Stimulated activated CD4-positive, alpha-beta T cell treated with anti-CD3 and anti-CD28 coated beads, Interleukin-15, amount 100 ng/mL, for 24 hours (primary cell): ENCODE measurements at regions not wholly inside any gene's neighbourhood (a gene's known extent, or its start where the extent isn't known, plus 50 kb on each side); places are given as distances from the start of the nearest gene placed in this dataset.

Source experiments
- DNase-seq: peaks from one replicate; pipeline ENCODE4 v3.0.0-alpha.2; 2020

DNA sequence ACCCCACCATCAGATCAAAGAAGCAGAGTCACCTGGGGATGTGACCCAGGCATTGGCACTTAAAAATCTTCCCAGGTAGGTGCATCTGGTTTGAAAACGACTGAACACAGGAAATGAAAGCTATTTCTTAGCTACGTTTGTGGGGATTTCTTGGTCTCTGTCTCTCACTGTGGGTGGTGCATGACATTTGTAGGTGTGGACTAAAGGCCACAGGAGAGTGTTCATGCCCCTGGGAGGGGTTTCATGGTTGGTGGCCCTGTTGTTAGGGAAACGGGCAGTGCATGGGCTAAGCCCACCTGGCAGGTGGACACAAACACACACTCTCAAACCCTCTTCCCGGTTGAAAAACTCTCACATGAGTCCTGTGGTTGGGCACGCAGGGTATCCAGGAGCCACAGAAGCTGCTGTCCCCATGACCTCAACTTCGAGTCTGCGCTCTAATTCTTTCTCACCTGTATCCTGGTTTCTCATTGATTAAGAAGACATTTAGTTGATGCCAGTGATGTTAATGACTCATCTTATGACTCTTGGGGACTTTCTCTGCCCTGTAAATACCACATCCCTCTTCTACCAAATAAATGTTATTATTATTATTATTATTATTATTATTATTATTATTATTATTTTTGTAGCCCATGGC lies 119.4 kb downstream of the MRPS6 start:
- no peak for DNase-seq

DNA sequence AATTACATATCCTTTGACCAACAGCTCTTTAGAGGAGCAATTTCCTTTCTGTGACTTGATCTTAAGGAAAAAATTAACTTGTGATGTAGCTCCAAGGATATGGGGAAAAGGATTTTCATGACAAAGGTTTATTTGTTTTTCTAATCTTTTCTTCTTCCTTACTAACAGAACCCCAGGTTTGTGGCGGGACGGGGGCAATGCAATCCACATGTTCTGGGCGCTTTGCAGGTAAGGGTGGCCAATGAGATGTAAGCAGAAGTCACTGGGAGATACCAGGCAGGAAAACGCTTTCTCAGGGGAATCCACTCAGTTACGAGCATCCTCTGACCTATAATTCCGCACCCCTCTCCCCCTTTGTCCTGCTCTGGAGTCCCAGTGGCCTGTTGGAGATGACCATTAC lies 122.0 kb downstream of the MRPS6 start:
- no peak for DNase-seq

DNA sequence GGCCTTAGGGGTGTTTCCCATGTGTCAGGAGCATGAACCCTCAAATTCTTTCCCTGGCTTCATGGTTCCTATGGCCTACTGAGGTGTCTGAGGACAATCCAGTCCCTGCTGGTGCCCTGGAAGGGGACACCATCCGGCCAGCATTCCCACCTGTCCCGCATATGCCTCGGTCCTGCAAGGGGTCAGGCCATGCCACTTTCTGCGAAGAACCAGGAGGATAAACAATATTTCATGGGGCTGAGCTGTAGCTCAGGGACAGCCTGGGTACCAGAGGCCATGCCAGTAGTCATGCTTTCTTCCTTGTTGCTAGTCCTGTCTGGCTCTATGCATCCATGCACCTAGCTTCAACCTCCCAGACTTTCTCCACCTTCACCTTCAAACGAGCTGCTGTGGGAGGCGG lies 123.6 kb downstream of the MRPS6 start:
- no peak for DNase-seq

DNA sequence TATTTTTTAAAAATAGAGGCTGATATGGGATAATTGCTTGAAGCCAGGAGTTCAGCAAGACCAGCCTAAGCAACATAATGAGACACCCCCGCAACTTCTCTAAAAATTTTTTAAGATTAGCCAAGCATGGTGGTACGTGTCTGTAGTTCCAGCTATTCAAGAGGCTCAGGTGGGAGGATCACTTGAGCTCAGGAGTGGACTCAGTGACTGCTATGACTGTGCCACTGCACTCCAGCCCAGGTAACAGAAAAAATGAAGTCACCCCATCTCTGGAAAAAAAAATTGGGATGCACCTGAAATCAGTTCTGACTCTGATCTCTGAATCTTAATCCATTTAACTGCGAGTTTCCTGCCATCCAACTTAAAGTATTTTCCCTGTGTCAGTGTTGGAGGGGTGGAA lies 124.2 kb downstream of the MRPS6 start:
- DNase-seq, result no peak

DNA sequence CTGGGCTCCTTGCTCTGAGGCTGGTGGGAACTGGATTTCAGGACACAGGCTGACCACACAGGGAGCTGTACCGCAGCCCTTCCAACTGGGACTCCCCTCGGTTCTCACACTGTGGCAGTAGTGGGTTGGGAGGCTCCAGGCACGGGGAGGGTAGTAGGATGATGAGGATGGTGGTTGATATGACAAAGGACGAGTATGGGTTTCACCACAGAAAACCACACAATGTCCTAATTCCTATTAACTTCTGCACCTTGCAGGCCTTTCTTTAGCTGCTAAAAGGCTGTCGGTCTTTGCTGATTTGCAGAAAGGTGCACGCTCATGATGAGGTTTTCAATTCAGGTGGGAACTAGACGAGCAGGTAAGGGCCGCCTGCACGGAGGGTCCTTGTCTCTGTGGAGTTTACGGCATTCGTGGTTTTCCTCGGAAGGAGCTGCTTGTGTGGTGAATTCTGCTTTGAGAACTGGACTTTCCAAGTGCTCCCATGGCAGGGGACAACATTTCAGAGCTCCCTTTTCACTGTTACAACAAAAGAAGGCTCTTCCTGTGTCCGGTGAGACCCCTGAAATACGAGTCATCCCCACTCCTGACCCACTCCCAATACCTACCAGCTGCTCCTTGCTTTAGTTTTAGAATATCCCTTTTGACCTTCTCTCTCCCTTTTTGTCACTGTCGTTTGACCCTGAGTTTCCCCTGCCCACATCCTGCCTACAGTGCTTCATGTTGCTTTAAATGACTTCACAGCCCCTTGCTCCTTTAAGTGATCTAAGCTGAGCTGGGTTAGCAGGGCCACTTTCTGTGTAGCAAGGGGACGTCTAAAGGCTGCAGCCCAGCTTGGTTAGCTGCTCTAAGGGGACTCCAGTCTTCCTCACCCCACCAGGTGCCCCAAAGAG lies 125.1 kb downstream of the MRPS6 start:
- DNase-seq, result peak; percentile 33

GRCh38 chr21:34199121-34199910 lies 125.9 kb downstream of the MRPS6 start:
- DNase-seq, result no peak

- no peak for DNase-seq
Observed at GRCh38 chr21:34200288-34200905, 127.0 kb downstream of the MRPS6 start.

DNA sequence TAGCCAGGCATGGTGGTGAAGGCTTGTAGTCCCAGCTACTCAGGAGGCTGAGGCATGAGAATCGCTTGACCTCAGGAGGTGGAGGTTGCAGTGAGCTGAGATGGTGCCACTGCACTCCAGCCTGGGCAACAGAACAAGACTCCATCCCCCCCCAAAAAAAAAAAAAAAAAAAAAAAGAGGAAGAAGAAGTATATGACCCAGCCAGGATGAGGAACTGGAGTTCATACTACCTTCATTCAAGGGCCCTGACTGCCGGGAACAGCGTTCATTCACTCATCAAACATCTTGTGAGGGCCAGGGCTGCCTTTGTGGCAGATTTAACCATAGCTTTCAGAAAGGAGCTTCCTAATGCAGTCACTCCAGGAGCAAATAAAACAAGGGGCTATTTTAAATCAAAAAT lies 127.6 kb downstream of the MRPS6 start:
- DNase-seq, result no peak

GRCh38 chr21:34201481-34201858 lies 128.1 kb downstream of the MRPS6 start:
- DNase-seq, result peak; percentile 3

DNA sequence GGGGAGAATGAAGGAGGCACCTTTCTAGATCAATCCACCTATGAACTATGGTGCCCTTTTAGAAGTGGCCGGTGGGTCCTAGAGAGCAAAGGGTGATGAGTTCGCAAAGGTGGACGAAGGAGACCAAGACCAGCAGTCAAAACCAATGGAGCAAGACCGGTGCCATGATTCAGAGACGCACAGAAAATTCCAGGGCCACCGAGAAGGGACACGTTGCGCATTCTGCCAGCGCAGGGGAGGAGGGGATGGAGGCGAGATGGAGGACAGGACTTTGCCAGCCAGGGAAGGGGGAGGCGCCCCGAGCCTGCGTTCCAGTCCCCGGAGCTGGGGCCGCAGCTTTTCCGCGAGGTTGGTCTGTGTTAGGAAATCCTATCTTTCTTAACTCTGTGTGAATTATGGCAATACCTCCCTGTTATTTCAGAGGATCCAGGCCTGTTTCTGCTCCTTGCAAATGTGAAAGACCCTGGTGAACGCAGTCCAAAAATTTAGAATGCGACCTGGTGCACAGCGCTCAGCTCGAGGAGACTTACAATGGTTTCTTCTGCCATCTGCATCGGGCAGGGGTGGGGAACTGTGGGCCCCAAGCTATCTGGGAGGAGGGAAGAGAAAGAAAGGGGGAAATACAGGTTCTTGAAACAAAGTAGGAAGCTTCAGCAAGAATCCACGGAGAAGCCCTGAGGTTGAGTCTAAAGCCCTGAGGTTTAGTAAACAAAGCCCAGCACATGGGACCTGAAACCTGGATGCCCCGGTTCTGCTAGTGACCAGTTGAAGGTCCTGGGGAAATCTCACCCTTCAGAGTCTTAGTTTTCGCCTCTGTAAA lies 129.4 kb downstream of the MRPS6 start:
- DNase-seq, result no peak

DNA sequence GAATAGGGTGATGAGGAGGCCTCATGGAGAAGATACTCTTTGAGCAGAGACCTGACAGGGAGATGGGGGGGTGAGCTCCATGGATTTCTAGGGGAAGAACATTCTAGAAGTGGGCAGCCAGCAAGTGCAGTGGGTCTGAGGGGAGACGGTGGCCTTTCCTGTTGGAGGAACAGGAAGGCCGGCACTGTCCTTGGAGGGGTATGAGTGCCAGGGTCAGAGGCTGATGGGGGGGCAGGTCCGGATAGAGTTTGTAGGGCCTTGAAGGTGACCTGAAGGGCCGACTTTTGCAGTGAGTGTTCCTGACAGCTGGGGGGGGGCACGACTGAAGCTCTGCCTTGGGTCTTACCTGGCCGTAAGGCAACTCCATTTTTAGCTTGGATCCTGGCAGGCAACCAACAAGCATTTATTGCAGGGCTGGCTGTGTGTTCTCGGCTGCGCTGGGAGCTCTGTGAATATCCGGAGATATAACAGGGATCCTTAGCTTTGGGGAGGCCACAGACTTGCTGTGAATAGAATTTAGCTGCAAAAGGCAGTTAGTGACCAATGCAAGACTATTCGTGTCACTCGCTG lies 130.6 kb downstream of the MRPS6 start:
- no peak for DNase-seq

GRCh38 chr21:34204481-34205439 lies 131.4 kb downstream of the MRPS6 start:
- no peak for DNase-seq

GRCh38 chr21:34205811-34206571 lies 132.6 kb downstream of the MRPS6 start:
- DNase-seq, result no peak

DNA sequence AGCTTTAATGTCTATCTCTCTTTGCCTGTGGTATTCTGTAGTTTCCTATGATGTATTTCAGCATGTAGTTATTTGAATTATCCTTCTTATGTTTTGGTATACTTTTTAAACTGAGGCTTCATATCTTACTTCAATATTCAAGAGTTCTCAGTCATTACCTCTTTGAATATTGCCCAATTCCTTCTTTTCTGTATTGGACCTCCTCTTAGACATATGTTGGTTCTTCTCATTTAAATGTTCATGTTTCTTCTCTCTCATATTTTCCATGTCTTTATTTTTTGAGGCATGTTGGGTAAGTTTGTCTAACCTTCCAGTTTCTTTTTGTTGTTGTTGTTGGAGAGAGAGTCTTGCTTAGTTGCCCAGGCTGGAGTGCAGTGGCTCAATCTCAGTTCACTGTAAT lies 140.6 kb downstream of the MRPS6 start:
- DNase-seq, result no peak

- DNase-seq, result no peak
Observed at GRCh38 chr21:34215501-34215900, 142.1 kb downstream of the MRPS6 start.

DNA sequence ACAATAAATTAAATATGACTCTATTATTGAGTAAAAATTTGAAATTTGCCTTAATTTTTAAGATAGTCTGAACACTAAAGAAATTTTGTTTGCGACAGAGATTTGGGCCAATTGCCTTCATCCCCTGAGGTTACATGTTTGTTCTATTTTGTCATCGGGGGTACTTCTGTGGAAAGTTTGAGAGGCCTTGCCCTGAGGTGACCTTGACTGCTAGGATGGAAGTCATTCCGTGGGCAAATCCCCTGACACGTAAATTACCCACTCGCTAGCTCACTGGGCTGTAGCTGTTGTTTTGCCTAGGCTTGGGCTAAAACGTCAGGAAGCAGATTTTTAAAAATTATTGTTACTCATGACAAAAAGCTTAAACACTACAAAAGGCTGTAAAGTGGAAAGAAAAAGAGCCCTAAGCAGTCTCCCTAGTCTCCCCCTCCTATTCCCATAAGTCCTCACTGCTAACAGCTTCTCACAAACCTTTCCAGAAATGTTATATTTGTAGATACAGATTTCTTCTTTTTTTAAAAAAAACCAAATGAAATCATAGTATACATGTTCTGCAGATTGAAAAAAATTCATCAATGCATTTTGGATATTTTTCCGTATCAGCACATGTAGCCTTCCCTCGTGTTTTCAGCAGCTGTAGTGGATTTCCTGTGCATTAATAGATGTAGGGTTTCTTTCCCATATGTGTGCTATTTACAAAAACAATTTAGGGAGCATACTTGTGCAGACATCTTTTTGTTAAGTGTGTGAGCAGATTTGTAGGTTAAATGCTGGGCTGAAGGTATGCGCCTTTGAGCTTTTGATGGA lies 142.7 kb downstream of the MRPS6 start:
- no peak for DNase-seq

DNA sequence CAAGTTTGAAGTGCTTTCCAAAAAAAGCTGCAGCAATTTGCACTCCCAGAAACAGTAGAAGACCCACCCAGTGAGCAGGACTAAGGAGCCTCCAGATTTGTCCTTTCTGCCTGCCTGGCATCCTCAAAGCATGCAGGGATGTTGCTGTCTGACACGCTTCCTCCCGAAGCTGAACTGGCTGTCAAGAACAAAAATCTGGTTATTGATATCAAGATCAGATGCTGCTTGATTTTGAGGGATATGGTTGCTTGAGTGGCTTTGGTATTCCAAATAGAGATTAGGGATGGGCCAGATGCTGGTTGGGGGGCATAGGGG lies 143.3 kb downstream of the MRPS6 start:
- DNase-seq, result no peak

GRCh38 chr21:34217263-34217662 lies 143.9 kb downstream of the MRPS6 start:
- DNase-seq, result no peak

GRCh38 chr21:34219334-34220060 lies 144.3 kb upstream of the KCNE2 start:
- no peak for DNase-seq
